HL-60 (cell line): ENCODE measurements at regions not wholly inside any gene's neighbourhood (a gene's known extent, or its start where the extent isn't known, plus 50 kb on each side); places are given as distances from the start of the nearest gene placed in this dataset.

Experiments
- DNase-seq, 2 experiments: peaks; one replicate each; pipeline ENCODE4 v3.0.0-alpha.2; 2010 to 2020; ENCODE audit warnings: low read depth in 1 of 2, low spot score in 1 of 2
- H3K27ac ChIP-seq: fragments of 250-450 bp; sonication (Bioruptor Pico); replicated peaks from 2 replicates; pipeline ENCODE4 v1.5.1; 2020; ENCODE audit warnings: mild to moderate bottlenecking, moderate library complexity
- H3K27me3 ChIP-seq: fragments of 250-450 bp; sonication (Bioruptor Pico); 2 replicates; pipeline ENCODE4 v1.5.1; 2021; ENCODE audit warnings: mild to moderate bottlenecking, moderate library complexity; ENCODE audit not compliant: insufficient read depth, poor library complexity, severe bottlenecking
- H3K4me3 ChIP-seq: replicated peaks from 2 replicates; pipeline ENCODE4 v1.5.1; 2011; ENCODE audit warnings: mild to moderate bottlenecking, control low read depth, low read length; ENCODE audit not compliant: insufficient read depth
- CTCF ChIP-seq: IDR thresholded peaks from one replicate; pipeline ENCODE4 v1.5.1; 2011; ENCODE audit warnings: low read length, control low read depth, inconsistent platforms; ENCODE audit not compliant: insufficient read depth
- GABPA ChIP-seq: IDR thresholded peaks from 2 replicates; pipeline ENCODE4 v1.6.1; 2012; ENCODE audit warnings: low read depth
- POLR2AphosphoS5 ChIP-seq: IDR thresholded peaks from 2 replicates; pipeline ENCODE4 v1.6.1; 2012; ENCODE audit warnings: low read depth
- REST ChIP-seq: IDR thresholded peaks from 2 replicates; pipeline ENCODE4 v1.6.1; 2012; ENCODE audit warnings: low read depth; ENCODE audit not compliant: insufficient replicate concordance
- SPI1 ChIP-seq: IDR thresholded peaks from 2 replicates; pipeline ENCODE4 v1.6.1; 2012; ENCODE audit warnings: low read depth, mild to moderate bottlenecking, borderline replicate concordance

GRCh38 chr4:175147233-175147632, 229.1 kb downstream of the ADAM29 start:
- Histone ChIP-seq H3K27me3 (no peaks in the 10 kb centered on the region), H3K4me3 (no peak overlapping the region), H3K27ac (no peak overlapping the region)
- no peak for DNase-seq
- no peak for TF ChIP-seq SPI1
- TF ChIP-seq REST = no peak
- no peak for TF ChIP-seq POLR2AphosphoS5
- no peak for TF ChIP-seq GABPA
- TF ChIP-seq CTCF = no peak

- Histone ChIP-seq H3K4me3 (no peak overlapping the region), H3K27ac (no peak overlapping the region), H3K27me3 (no peaks in the 10 kb centered on the region)
- no peak for TF ChIP-seq CTCF
- no peak for TF ChIP-seq POLR2AphosphoS5
- no peak for TF ChIP-seq GABPA
- TF ChIP-seq REST = no peak
- no peak for TF ChIP-seq SPI1
- DNase-seq = no peak
Observed at GRCh38 chr4:175166020-175166419, 247.9 kb downstream of the ADAM29 start.

- H3K27me3 ChIP-seq = no peaks in the 10 kb centered on the region
- DNase-seq = no peak
- H3K4me3 ChIP-seq = no peak overlapping the region
- H3K27ac ChIP-seq = no peak overlapping the region
- no peak for TF ChIP-seq POLR2AphosphoS5
- no peak for TF ChIP-seq CTCF
- no peak for TF ChIP-seq GABPA
- no peak for TF ChIP-seq REST
- TF ChIP-seq SPI1 = no peak
Observed at GRCh38 chr4:175176710-175177109, 258.6 kb downstream of the ADAM29 start.
